Hepatocyte (in vitro differentiated cells): ENCODE measurements at regions not wholly inside any gene's neighbourhood (a gene's known extent, or its start where the extent isn't known, plus 50 kb on each side); places are given as distances from the start of the nearest gene placed in this dataset.

Experiments used
- DNase-seq: peaks from one replicate; pipeline ENCODE4 v3.0.0-alpha.2; 2016; ENCODE audit warnings: low spot score
- H2AFZ ChIP-seq: fragments of 200-600 bp; sonication (generic); 2 replicates; pipeline ENCODE4 v1.6.0; 2016; ENCODE audit warnings: antibody characterized with exemption, mild to moderate bottlenecking
- H3K27ac ChIP-seq: fragments of 200-600 bp; sonication (generic); 2 replicates; pipeline ENCODE4 v1.5.1; 2016; ENCODE audit warnings: mild to moderate bottlenecking
- H3K27me3 ChIP-seq: fragments of 200-600 bp; sonication (generic); 2 replicates; pipeline ENCODE4 v1.6.1; 2016
- H3K36me3 ChIP-seq: fragments of 200-600 bp; sonication (generic); replicated peaks from 2 replicates; pipeline ENCODE4 v1.5.1; 2016; ENCODE audit warnings: low read depth; ENCODE audit not compliant: insufficient read depth
- H3K4me1 ChIP-seq: fragments of 200-600 bp; sonication (generic); 2 replicates; pipeline ENCODE4 v1.5.1; 2016; ENCODE audit warnings: mild to moderate bottlenecking, moderate library complexity; ENCODE audit not compliant: insufficient read depth
- H3K4me2 ChIP-seq: fragments of 200-600 bp; sonication (generic); 2 replicates; pipeline ENCODE4 v1.6.0; 2016
- H3K4me3 ChIP-seq: fragments of 200-600 bp; sonication (generic); 2 replicates; pipeline ENCODE4 v1.5.1; 2016; ENCODE audit warnings: mild to moderate bottlenecking
- H3K79me2 ChIP-seq: fragments of 200-600 bp; sonication (generic); 2 replicates; pipeline ENCODE4 v1.6.0; 2017; ENCODE audit warnings: mild to moderate bottlenecking
- H3K9me2 ChIP-seq: fragments of 200-600 bp; sonication (generic); replicated peaks from 2 replicates; pipeline ENCODE4 v1.6.0; 2017; ENCODE audit warnings: mild to moderate bottlenecking; ENCODE audit not compliant: insufficient read depth
- H3K9me3 ChIP-seq: fragments of 200-600 bp; sonication (generic); 2 replicates; pipeline ENCODE4 v1.5.1; 2016; ENCODE audit warnings: low read depth, mild to moderate bottlenecking
- H4K20me1 ChIP-seq: fragments of 200-600 bp; sonication (generic); 2 replicates; pipeline ENCODE4 v1.6.0; 2016; ENCODE audit warnings: mild to moderate bottlenecking; ENCODE audit not compliant: insufficient read depth, poor library complexity, severe bottlenecking
- EZH2 ChIP-seq: fragments of 200-600 bp; sonication (generic); IDR thresholded peaks from 2 replicates; pipeline ENCODE4 v1.6.1; 2016; ENCODE audit warnings: antibody characterized with exemption, mild to moderate bottlenecking, borderline replicate concordance
- EZH2phosphoT487 ChIP-seq: fragments of 200-600 bp; sonication (generic); IDR thresholded peaks from one replicate; pipeline ENCODE4 v1.6.1; 2018; ENCODE audit warnings: antibody characterized with exemption, mild to moderate bottlenecking, low read depth, moderate library complexity; ENCODE audit not compliant: unreplicated experiment, severe bottlenecking
- WGBS: methylation state at CpG from one replicate; pipeline ENCODE4 v1.1.6; 2016; ENCODE audit warnings: low lambda C conversion rate; ENCODE audit errors: missing lambda C conversion rate; 5-methylcytosine and 5-hydroxymethylcytosine counted together
- TF ChIP-seq, protein P1 (sequence below): fragments of 200-600 bp; sonication (generic); IDR thresholded peaks from 2 replicates; pipeline ENCODE4 v1.5.1; 2016; ENCODE audit warnings: antibody characterized with exemption, mild to moderate bottlenecking; ENCODE audit not compliant: poor library complexity

DNA sequence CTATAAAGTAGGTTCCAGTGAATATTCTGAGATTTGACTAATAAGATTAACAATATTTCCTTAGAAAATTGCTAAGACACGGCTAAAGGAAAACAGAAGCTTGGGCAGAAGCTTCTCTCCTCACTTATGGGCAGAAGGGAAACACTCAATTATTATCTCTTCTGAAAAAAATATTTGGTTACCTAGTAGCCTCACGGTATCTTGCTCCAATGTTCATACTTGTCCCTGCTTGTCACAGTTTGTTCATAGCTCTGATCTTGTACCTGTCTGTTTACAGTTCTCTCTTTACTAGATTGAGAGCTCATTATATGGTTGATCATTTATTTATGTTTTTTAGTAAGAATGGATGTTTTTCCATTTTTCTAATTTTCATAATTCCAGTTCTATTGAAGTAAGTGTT lies 458.0 kb upstream of the ATP2B1 start:
- H3K9me3 ChIP-seq: no peaks in the 10 kb centered on the region
- peak overlapping the region; percentile 10 for H2AFZ ChIP-seq
- H3K79me2 ChIP-seq: no peaks in the 10 kb centered on the region
- no peak overlapping the region for H3K4me3 ChIP-seq
- no peaks in the 10 kb centered on the region for H3K9me2 ChIP-seq
- H3K4me2 ChIP-seq: no peak overlapping the region
- no peak overlapping the region for H3K27ac ChIP-seq
- DNase-seq: no peak
- no peaks in the 10 kb centered on the region for H3K36me3 ChIP-seq
- no peak for TF ChIP-seq EZH2phosphoT487
- H3K4me1 ChIP-seq: no peaks in the 10 kb centered on the region
- H3K27me3 ChIP-seq: no peaks in the 10 kb centered on the region
- no peaks in the 10 kb centered on the region for H4K20me1 ChIP-seq
- 73% methylated on average over 2 of the region's 2 CpGs for WGBS

DNA sequence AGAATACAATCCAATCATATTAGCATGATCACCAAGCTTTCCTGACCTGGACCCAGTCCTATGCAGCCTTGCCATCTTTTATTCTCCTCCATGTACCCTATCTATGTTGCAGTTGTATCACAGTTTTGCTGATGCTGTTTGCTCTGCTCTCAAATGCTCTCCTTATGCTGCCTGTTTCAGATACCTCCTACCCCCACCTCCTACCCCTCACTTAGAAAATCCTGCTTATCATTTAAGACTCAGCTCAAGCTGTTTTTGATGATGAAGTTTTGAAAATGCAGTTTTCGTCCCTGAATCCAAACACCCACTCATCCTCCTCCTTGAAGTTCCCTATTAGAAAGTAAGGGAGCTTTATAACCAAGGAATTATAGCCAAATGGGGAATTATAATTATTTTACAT lies 457.4 kb upstream of the ATP2B1 start:
- H3K27me3 ChIP-seq: no peaks in the 10 kb centered on the region
- no peaks in the 10 kb centered on the region for H3K9me3 ChIP-seq
- no peaks in the 10 kb centered on the region for H4K20me1 ChIP-seq
- WGBS: 75% methylated on average over 1 of the region's 1 CpG
- no peaks in the 10 kb centered on the region for H3K9me2 ChIP-seq
- no peaks in the 10 kb centered on the region for H3K36me3 ChIP-seq
- no peak overlapping the region for H3K27ac ChIP-seq
- no peaks in the 10 kb centered on the region for H3K4me1 ChIP-seq
- H3K79me2 ChIP-seq: no peaks in the 10 kb centered on the region
- DNase-seq: no peak
- H3K4me2 ChIP-seq: no peak overlapping the region
- TF ChIP-seq, protein P1, sequence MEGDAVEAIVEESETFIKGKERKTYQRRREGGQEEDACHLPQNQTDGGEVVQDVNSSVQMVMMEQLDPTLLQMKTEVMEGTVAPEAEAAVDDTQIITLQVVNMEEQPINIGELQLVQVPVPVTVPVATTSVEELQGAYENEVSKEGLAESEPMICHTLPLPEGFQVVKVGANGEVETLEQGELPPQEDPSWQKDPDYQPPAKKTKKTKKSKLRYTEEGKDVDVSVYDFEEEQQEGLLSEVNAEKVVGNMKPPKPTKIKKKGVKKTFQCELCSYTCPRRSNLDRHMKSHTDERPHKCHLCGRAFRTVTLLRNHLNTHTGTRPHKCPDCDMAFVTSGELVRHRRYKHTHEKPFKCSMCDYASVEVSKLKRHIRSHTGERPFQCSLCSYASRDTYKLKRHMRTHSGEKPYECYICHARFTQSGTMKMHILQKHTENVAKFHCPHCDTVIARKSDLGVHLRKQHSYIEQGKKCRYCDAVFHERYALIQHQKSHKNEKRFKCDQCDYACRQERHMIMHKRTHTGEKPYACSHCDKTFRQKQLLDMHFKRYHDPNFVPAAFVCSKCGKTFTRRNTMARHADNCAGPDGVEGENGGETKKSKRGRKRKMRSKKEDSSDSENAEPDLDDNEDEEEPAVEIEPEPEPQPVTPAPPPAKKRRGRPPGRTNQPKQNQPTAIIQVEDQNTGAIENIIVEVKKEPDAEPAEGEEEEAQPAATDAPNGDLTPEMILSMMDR: no peak
- no peak for TF ChIP-seq EZH2phosphoT487
- no peak for TF ChIP-seq EZH2
- H2AFZ ChIP-seq: no peak overlapping the region
- no peak overlapping the region for H3K4me3 ChIP-seq

GRCh38 chr12:90163975-90164374 lies 455.3 kb upstream of the ATP2B1 start:
- TF ChIP-seq EZH2phosphoT487 (no peak), EZH2 (no peak)
- TF ChIP-seq, protein P1: no peak
- H3K9me2 ChIP-seq: no peaks in the 10 kb centered on the region
- H3K4me1 ChIP-seq: no peaks in the 10 kb centered on the region
- H3K27ac ChIP-seq: no peak overlapping the region
- no peak overlapping the region for H3K4me3 ChIP-seq
- no peak overlapping the region for H2AFZ ChIP-seq
- H3K9me3 ChIP-seq: no peaks in the 10 kb centered on the region
- H3K4me2 ChIP-seq: no peak overlapping the region
- H3K27me3 ChIP-seq: no peaks in the 10 kb centered on the region
- WGBS: 67% methylated on average over 3 of the region's 3 CpGs
- no peaks in the 10 kb centered on the region for H3K36me3 ChIP-seq
- H3K79me2 ChIP-seq: no peaks in the 10 kb centered on the region
- H4K20me1 ChIP-seq: no peaks in the 10 kb centered on the region
- no peak for DNase-seq

GRCh38 chr12:90153827-90154226 lies 445.2 kb upstream of the ATP2B1 start:
- TF ChIP-seq, protein P1: no peak
- no peak for TF ChIP-seq EZH2phosphoT487
- no peak for TF ChIP-seq EZH2
- no peak overlapping the region for H3K4me2 ChIP-seq
- no peak for DNase-seq
- no peak overlapping the region for H2AFZ ChIP-seq
- 98% methylated on average over 5 of the region's 5 CpGs for WGBS
- H4K20me1 ChIP-seq: no peaks in the 10 kb centered on the region
- H3K27me3 ChIP-seq: no peaks in the 10 kb centered on the region
- H3K36me3 ChIP-seq: no peaks in the 10 kb centered on the region
- H3K79me2 ChIP-seq: no peaks in the 10 kb centered on the region
- no peaks in the 10 kb centered on the region for H3K4me1 ChIP-seq
- H3K9me3 ChIP-seq: no peaks in the 10 kb centered on the region
- H3K4me3 ChIP-seq: no peak overlapping the region
- no peak overlapping the region for H3K27ac ChIP-seq
- H3K9me2 ChIP-seq: no peaks in the 10 kb centered on the region
